Skin of body (tissue), 1 donor: ENCODE measurements at regions not wholly inside any gene's neighbourhood (a gene's known extent, or its start where the extent isn't known, plus 50 kb on each side); places are given as distances from the start of the nearest gene placed in this dataset.
"Not testable (repeated sequence)": the region's sequence is repeated elsewhere in the genome, so short reads cannot be mapped to it uniquely, and the experiment has no call there.

Source experiments
- DNase-seq: peaks from one replicate; lab custom pipeline; 2025; lab: John Stamatoyannopoulos, UW

DNA sequence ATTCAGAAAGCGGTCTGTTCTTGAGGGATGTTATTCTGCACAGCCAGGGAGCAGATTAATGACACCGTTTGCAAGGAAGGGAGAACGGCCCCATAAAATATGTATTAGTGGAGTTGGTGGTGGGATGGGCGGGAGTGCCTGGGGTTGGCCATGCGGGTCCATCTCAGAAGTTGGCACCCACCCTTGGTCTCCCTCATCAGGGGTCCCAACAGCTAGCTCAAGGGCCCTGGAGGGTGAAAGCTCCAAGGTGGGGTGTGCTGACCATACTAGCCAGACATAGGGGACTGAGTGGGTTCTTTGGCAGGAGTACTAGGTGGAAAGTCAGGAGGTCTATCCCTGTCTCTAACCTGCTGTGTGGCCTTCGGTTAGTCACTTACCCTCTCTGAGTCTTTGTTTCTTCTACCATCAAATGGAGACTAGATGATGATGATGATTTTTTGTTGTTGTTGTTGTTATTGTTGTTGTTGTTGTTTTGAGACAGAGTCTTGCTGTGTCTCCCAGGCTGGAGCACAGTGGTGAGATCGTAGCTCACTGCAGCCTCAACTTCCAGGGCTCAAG, 83.2 kb upstream of the BRD7 start:
- DNase-seq: no peak

DNA sequence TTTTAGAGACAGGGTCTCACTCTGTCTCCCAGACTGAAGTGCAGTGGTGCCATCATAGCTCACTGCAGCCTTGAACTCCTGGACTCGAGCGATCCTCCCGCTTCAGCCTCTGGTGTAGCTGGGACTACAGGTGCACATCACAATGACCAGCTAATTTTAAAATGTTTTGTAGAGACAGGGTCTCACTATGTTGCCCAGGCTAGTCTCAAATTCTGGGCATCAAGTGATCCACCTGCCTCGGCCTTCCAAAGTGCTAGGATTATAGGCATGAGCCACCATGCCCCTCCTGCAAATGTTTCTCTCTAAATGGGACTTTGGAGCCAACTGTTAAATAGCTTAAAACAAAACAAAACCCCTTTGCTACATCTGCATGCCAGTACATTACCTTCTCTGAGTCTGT, 82.2 kb upstream of the BRD7 start:
- DNase-seq: no peak

- no peak for DNase-seq
Measured at GRCh38 chr16:50449800-50450199, 81.0 kb upstream of the BRD7 start.

- DNase-seq: no peak
Measured at GRCh38 chr16:50448981-50449380, 80.2 kb upstream of the BRD7 start.

DNA sequence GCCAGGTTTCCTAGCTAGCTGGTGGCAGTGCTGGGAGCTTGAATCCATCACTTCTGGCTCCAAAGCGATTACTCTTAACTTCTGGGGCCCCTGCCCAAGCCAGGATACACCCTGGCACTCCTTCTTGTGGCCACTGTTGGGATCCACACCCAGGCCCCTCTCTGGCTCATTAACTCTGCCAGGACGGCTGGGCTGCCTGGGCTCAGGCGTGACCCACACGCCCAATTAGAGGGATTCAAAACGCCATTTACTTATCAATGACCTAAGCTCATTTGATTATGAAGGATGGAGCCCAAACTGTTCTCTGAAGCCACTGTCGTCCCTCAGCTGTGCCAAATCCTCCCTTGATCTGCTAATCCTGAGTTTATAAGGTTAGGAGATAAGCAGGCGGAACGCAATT, 79.7 kb upstream of the BRD7 start:
- no peak for DNase-seq

GRCh38 chr16:50447386-50447785, 78.6 kb upstream of the BRD7 start:
- DNase-seq: not testable (repeated sequence)

GRCh38 chr16:50446861-50447260, 78.1 kb upstream of the BRD7 start:
- DNase-seq: no peak

- DNase-seq: no peak
Measured at GRCh38 chr16:50445621-50446555, 77.1 kb upstream of the BRD7 start.

DNA sequence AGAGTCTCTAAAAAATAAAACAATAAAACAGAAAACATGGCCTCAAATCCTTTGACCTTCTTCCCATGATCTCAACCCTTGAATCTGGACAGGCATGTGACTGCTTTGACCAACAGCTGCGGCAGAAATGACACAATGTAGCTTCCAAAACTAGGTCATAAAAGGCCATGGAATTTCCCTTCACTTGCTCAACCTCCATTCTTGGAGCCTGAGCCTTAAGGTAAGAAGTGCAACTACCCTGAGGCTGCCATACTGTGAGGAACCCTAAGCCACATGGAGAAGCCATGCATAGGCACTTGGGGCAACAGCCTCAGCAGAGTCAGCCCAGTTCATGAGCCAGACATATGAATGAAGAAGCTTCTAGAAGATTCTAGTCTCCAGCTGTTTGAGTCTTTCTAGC, 75.7 kb upstream of the BRD7 start:
- no peak for DNase-seq

DNA sequence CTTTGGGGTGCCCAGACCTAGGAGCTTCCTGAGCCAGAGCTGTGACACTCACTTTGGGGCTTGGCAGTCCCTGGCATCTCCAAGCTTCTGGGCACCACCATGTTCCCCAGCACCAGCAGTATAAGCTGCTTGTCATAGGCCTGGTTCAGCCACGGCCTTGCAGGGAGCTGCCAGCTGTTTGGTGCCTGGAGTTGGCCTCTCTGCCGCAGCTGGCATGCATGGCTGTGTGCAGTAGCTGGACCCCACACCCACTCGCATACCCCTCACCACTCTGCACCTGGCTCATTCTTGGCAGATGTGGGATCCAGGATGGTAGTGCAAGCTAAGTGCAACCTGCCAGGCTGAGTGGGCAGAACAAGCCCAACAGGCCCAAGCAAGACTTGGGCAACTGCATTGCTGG, 73.4 kb upstream of the BRD7 start:
- DNase-seq: no peak

DNA sequence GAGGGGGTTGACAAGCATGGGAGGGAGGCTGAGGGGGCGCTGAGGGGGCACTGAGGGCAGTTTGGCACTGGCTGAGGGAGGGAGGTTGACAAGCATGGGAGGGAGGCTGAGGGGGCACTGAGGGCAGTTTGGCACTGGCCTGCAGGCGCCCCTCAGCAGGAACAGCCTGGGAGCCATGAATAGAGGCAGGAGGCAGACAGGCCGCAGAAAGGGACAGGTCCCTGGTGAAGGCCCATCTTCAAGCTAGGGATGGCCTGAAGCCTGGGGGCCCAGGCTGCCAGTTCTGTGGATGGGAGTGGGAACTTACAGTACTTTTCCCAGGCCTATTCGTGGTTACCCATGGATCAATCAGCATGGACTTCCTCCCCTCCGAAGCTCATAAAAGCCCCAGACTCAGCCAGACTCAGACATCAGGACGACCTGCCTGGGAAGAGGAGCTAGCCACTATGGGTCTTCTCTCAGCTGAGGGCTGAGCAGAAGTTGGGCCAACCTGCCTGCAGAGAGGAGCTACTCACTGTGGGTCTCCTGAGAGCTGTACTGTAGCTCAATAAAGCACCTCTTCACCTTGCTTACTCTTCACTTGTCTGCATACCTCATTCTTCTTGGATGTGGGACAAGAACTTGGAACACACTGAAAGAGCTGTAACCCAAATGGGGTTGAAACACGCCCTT, 72.8 kb upstream of the BRD7 start:
- no peak for DNase-seq

GRCh38 chr16:50440991-50441390, 72.2 kb upstream of the BRD7 start:
- no peak for DNase-seq

- DNase-seq: no peak
Measured at GRCh38 chr16:50440531-50440930, 71.7 kb upstream of the BRD7 start.

DNA sequence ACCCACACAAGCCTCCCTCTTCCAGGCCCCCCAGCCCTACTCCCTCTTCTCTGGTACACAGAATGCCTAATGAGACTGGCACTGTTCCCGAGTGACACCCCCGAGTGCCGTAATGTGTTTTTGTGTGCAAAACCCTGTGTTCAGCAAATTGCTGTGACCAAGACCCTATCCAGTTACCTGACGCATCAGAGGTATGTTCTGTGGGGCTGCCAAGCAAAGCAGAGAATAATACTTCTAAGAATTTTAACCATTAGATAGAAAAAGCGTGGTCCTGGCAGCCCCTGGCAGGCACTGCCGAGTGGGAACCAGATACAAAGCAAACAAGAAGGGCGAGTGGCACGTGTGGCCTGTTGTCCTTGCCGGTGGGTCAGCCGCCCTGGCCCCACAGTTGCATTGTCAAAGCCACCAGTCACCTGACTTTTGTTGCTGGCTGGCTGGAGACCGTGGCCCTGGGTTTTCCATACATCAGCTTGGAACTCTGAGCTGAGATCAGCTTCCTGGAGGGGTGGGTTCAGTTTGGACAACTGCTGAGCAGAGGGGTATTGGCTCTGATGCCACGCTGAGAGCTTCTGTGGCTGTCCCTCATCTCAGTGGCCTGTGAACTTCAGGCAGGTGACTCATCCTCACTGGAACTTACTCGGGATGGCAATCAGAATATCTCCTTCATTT, 69.1 kb upstream of the BRD7 start:
- no peak for DNase-seq

- no peak for DNase-seq
Measured at GRCh38 chr16:50436271-50436670, 67.5 kb upstream of the BRD7 start.

DNA sequence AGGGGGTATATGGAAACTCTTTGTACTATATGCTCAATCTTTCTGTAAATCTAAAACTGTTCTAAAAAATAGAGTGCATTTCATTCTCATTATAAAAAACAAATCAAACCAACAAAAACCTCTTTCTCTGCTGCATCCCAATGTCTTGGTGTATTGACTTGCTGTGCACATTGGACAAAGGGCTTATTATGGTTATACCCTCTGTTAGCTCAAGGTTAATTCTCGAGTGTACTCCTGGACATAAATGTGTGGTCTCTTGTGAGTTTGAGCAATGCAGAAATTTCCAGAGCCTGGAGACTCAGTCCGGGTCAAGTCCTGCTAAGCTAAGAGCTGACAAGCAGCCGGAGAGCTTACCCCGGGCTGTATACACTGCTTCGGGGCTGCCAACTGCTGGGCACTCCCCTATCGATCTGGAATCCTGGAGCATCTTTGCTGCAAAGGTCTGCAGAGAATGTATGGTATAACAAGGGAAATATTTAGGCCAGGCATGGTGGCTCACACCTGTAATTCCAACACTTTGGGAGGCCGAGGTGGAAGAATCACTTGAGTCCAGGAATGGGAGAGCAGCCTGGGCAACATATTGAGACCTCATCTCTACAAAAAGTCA, 66.2 kb upstream of the BRD7 start:
- no peak for DNase-seq

DNA sequence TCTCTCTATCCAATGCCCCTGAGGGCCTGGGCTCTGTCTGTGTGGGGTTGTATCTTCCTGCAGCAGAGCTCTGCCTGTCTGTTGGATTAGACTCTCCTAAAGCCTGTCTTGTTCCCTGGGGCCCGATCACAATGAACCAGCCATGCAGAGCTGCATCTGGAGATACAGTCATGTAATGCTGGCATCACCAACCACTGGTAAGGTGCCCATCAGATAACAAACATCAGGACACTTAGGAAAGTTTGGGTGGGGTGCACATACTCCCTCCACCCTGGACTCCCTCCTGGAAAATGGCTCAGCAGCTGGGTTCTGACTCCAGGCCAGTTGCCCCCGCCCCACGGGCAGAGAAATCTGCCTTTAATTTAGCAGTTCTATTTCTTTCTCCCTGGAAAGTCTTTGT, 61.3 kb upstream of the BRD7 start:
- no peak for DNase-seq

- DNase-seq: no peak
Measured at GRCh38 chr16:50428742-50429141, 60.0 kb upstream of the BRD7 start.

DNA sequence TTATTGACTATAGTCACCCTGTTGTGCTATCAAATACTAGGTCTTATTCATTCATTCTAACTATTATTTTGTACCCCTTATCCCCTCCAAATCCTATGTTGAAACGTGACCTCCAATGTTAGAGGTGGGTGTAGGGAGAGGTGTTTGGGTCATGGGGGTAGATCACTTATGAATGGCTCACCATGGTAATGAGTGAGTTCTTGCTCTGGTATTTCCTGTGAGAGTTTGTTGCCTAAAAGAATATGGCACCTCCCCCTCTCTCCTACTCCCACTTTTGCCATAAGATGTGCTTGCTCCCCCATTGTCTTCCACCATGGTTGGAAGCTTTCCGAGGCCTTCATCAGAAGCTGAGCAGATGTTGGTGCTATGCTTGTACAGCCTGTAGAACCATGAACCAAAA, 59.3 kb upstream of the BRD7 start:
- DNase-seq: no peak

DNA sequence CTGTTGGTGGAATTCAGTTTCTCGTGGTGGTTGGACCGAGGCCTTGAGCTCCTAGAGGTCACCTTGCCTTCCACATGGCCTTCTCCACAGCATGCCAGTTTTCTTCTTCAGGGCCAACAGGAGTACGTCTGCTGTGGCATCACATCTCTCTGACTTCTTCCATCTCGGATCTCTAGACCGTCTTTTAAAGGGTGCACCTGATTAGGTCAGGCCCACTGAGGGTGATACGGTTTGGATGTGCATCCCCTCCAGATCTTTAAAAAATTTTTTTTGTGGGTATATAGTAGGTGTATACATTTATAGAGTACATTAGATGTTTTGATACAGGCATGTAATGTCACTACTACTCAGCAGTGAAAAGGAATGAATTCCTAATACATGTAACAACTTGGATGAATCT, 58.3 kb upstream of the BRD7 start:
- DNase-seq: no peak

GRCh38 chr16:50425648-50426047, 56.9 kb upstream of the BRD7 start:
- no peak for DNase-seq

DNA sequence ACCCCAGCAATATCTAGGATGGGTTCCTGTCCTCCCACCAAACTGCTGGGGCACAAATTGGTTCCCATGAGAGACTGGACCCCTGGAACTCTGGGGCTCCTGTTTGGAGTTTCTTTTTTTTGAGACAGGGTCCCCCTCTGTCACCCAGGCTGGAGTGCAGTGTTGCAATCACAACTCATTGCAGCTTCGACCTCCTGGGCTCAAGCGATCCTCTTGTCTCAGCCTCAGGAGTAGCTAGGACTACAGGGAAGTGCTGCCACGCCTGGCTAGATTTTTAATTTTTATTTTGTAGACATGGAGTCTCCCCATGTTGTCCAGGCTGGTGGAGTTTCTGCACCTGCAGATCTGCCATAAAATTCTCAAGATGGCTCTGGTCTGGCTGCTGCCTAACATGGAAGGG, 56.3 kb upstream of the BRD7 start:
- DNase-seq: no peak
